ENCODE measurements at regions not wholly inside any gene's neighbourhood (a gene's known extent, or its start where the extent isn't known, plus 50 kb on each side); places are given as distances from the start of the nearest gene placed in this dataset.

GRCh38 chr5:125464847-125465432 is 718.5 kb upstream of the ZNF608 start:
- Histone ChIP-seq H3K27ac (ENCODE audit: low read depth in 1 of 2, low read length in 2 of 2) (no peak overlapping the region), H3K9me3 (ENCODE audit: control insufficient read depth in 4 of 4, low read length in 3 of 4) (no peaks in the 10 kb centered on the region), H3K9ac (ENCODE audit: low read depth in 1 of 2, low read length in 2 of 2) (no peak overlapping the region), H3K4me3 (ENCODE audit: low read depth in 1 of 3, low read length in 3 of 3) (no peak overlapping the region), H3K36me3 (ENCODE audit: control insufficient read depth in 4 of 4, insufficient read depth in 3 of 4, low read depth in 1 of 4, low read length in 3 of 4) (no peaks in the 10 kb centered on the region), H3K27me3 (ENCODE audit: control insufficient read depth in 4 of 4, insufficient read depth in 4 of 4, low read length in 3 of 4) (no peaks in the 10 kb centered on the region), H3K4me1 (ENCODE audit: control insufficient read depth in 4 of 4, insufficient read depth in 4 of 4, low read length in 3 of 4) (no peaks in the 10 kb centered on the region)
- no peak for DNase-seq (ENCODE audit: low spot score)
- TF ChIP-seq CTCF (IDR thresholded peaks at IDR 0.05; ENCODE audit: low read depth, low read length, missing input control) (no peak), HNF4G (IDR thresholded peaks at IDR 0.05) (no peak), FOXA1 (IDR thresholded peaks at IDR 0.05) (no peak), RXRA (IDR thresholded peaks at IDR 0.05) (no peak), HNF4A (conservative IDR thresholded peaks at IDR 0.05) (no peak), NR2F2 (IDR thresholded peaks at IDR 0.05) (no peak), REST (IDR thresholded peaks at IDR 0.05) (no peak), SP1 (IDR thresholded peaks at IDR 0.05) (no peak)
- WGBS, result 77% methylated on average over 5 of the region's 5 CpGs

- Histone ChIP-seq H3K9ac (ENCODE audit: low read depth in 1 of 2, low read length in 2 of 2) (no peak overlapping the region), H3K27ac (ENCODE audit: low read depth in 1 of 2, low read length in 2 of 2) (no peak overlapping the region), H3K4me1 (ENCODE audit: control insufficient read depth in 4 of 4, insufficient read depth in 4 of 4, low read length in 3 of 4) (no peaks in the 10 kb centered on the region), H3K9me3 (ENCODE audit: control insufficient read depth in 4 of 4, low read length in 3 of 4) (no peaks in the 10 kb centered on the region), H3K27me3 (ENCODE audit: control insufficient read depth in 4 of 4, insufficient read depth in 4 of 4, low read length in 3 of 4) (no peaks in the 10 kb centered on the region), H3K4me3 (ENCODE audit: low read depth in 1 of 3, low read length in 3 of 3) (no peak overlapping the region), H3K36me3 (ENCODE audit: control insufficient read depth in 4 of 4, insufficient read depth in 3 of 4, low read depth in 1 of 4, low read length in 3 of 4) (no peaks in the 10 kb centered on the region)
- no peak for DNase-seq (ENCODE audit: low spot score)
- TF ChIP-seq CTCF (IDR thresholded peaks at IDR 0.05; ENCODE audit: low read depth, low read length, missing input control), result no peak
- TF ChIP-seq GABPA (IDR thresholded peaks at IDR 0.05 in 1 of 2, conservative IDR thresholded peaks at IDR 0.05 in 1 of 2), result no peak
- no peak for TF ChIP-seq TAF1 (conservative IDR thresholded peaks at IDR 0.05)
- TF ChIP-seq ATF3 (IDR thresholded peaks at IDR 0.05), result no peak
- TF ChIP-seq RXRA (IDR thresholded peaks at IDR 0.05), result no peak
- TF ChIP-seq FOXA2 (IDR thresholded peaks at IDR 0.05), result no peak
- no peak for TF ChIP-seq SP1 (IDR thresholded peaks at IDR 0.05)
- no peak for TF ChIP-seq JUND (IDR thresholded peaks at IDR 0.05)
- TF ChIP-seq HNF4A (conservative IDR thresholded peaks at IDR 0.05), result no peak
- no peak for TF ChIP-seq FOXA1 (IDR thresholded peaks at IDR 0.05)
- TF ChIP-seq YY1 (IDR thresholded peaks at IDR 0.05), result no peak
- TF ChIP-seq HNF4G (IDR thresholded peaks at IDR 0.05), result no peak
- TF ChIP-seq NR2F2 (IDR thresholded peaks at IDR 0.05), result no peak
- no peak for TF ChIP-seq MAX (IDR thresholded peaks at IDR 0.05)
- TF ChIP-seq RAD21 (IDR thresholded peaks at IDR 0.05), result no peak
- no peak for TF ChIP-seq ZBTB33 (IDR thresholded peaks at IDR 0.05)
- TF ChIP-seq REST (IDR thresholded peaks at IDR 0.05), result no peak
- TF ChIP-seq EGR1 (IDR thresholded peaks at IDR 0.05; ENCODE audit: low read depth in 2 of 2), result no peak
- 70% methylated on average over 2 of the region's 2 CpGs for WGBS
Observed at GRCh38 chr5:125465703-125466102, 719.3 kb upstream of the ZNF608 start.

Data from liver (tissue), 8 donors.